ENCODE measurements at regions not wholly inside any gene's neighbourhood (a gene's known extent, or its start where the extent isn't known, plus 50 kb on each side); places are given as distances from the start of the nearest gene placed in this dataset.

DNA sequence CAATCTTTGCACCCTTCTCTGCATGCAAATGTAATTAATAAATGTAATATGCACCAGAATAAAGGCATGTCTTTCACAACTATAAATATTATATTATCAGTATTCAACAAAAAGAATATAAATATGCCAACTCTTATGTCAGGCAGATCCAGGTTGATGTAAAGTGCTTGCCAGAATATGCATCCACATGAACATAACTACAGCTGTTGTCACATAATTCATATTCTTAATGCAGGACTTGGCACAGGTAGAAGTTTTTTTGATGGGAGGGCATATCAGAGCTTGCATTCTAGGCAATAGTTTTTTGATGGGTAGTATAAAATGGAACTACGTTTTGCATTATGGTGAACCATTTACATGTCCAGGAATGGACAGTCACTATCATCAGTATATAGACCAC is 544.3 kb downstream of the ZNF804A start:
- TF ChIP-seq EP300 (IDR thresholded peaks at IDR 0.05; ENCODE audit: borderline replicate concordance) (peak; percentile 75; the same call in 1 of the 2 replicates), MAX (IDR thresholded peaks at IDR 0.05) (no peak), TAF1 (IDR thresholded peaks at IDR 0.05; ENCODE audit: low read depth) (no peak), RAD21 (IDR thresholded peaks at IDR 0.05; ENCODE audit: low read depth) (no peak), CEBPB (IDR thresholded peaks at IDR 0.05) (no peak), YY1 (IDR thresholded peaks at IDR 0.05; ENCODE audit: low read depth) (no peak), TCF12 (IDR thresholded peaks at IDR 0.05; ENCODE audit: low read depth) (peak; percentile 80), FOXM1 (IDR thresholded peaks at IDR 0.05; ENCODE audit: borderline replicate concordance, low read depth) (peak; percentile 27; the same call in 1 of the 2 replicates), EGR1 (IDR thresholded peaks at IDR 0.05) (no peak), TEAD4 (IDR thresholded peaks at IDR 0.05) (peak; percentile 64; the same call in 1 of the 2 replicates), CREB1 (IDR thresholded peaks at IDR 0.05; ENCODE audit: low read depth) (no peak)
- TF ChIP-seq, protein P1, sequence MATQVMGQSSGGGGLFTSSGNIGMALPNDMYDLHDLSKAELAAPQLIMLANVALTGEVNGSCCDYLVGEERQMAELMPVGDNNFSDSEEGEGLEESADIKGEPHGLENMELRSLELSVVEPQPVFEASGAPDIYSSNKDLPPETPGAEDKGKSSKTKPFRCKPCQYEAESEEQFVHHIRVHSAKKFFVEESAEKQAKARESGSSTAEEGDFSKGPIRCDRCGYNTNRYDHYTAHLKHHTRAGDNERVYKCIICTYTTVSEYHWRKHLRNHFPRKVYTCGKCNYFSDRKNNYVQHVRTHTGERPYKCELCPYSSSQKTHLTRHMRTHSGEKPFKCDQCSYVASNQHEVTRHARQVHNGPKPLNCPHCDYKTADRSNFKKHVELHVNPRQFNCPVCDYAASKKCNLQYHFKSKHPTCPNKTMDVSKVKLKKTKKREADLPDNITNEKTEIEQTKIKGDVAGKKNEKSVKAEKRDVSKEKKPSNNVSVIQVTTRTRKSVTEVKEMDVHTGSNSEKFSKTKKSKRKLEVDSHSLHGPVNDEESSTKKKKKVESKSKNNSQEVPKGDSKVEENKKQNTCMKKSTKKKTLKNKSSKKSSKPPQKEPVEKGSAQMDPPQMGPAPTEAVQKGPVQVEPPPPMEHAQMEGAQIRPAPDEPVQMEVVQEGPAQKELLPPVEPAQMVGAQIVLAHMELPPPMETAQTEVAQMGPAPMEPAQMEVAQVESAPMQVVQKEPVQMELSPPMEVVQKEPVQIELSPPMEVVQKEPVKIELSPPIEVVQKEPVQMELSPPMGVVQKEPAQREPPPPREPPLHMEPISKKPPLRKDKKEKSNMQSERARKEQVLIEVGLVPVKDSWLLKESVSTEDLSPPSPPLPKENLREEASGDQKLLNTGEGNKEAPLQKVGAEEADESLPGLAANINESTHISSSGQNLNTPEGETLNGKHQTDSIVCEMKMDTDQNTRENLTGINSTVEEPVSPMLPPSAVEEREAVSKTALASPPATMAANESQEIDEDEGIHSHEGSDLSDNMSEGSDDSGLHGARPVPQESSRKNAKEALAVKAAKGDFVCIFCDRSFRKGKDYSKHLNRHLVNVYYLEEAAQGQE (IDR thresholded peaks at IDR 0.05; ENCODE audit: low read depth): no peak

Measured in Ishikawa (cell line).